H1 (cell line): ENCODE measurements at regions not wholly inside any gene's neighbourhood (a gene's known extent, or its start where the extent isn't known, plus 50 kb on each side); places are given as distances from the start of the nearest gene placed in this dataset.

ENCODE experiments used
- CTCF ChIA-PET: fragments of 300-600 bp; sonication (Branson Sonifier 250); formaldehyde crosslinking; loops from one replicate; lab custom pipeline; 2021; ENCODE audit not compliant: partially characterized antibody; lab: Charles Lee
- POLR2A ChIA-PET: fragments of 300-600 bp; sonication (Branson Sonifier 250); formaldehyde crosslinking; loops from one replicate; lab custom pipeline; 2021; ENCODE audit warnings: inconsistent platforms; ENCODE audit not compliant: partially characterized antibody; lab: Charles Lee
- DNase-seq, 2 experiments: peaks; one replicate each; pipeline versions ENCODE4 v3.0.0 to v3.0.0-alpha.2; 2010 to 2022; ENCODE audit warnings: low spot score in 2 of 2, low read depth in 1 of 2, mixed read lengths in 1 of 2
- FAIRE-seq: peaks from 2 replicates; lab custom pipeline; 2011; peaks lifted over from hg19 to GRCh38; lab: Jason Lieb, UNC
- H2AFZ ChIP-seq: 2 replicates; pipeline ENCODE4 v1.8.1; 2012; ENCODE audit warnings: low read length, inconsistent platforms
- H2AK5ac ChIP-seq: 2 replicates; pipeline ENCODE4 v1.6.1; 2013; ENCODE audit warnings: low read depth, low read length
- H2BK120ac ChIP-seq: replicated peaks from 2 replicates; pipeline ENCODE3; 2013; ENCODE audit warnings: low read depth, low read length, inconsistent platforms
- H2BK12ac ChIP-seq: 2 replicates; pipeline ENCODE4 v1.6.1; 2013; ENCODE audit warnings: low read depth, low read length
- H2BK15ac ChIP-seq: 2 replicates; pipeline ENCODE4 v1.6.1; 2013; ENCODE audit warnings: low read length
- H2BK20ac ChIP-seq: 2 replicates; pipeline ENCODE4 v1.6.1; 2013; ENCODE audit warnings: low read length
- H2BK5ac ChIP-seq: 2 replicates; pipeline ENCODE4 v1.6.1; 2013; ENCODE audit warnings: low read depth, low read length
- H3K14ac ChIP-seq: 2 replicates; pipeline ENCODE4 v1.6.1; 2013; ENCODE audit warnings: inconsistent platforms; ENCODE audit not compliant: insufficient read length
- H3K18ac ChIP-seq: 2 replicates; pipeline ENCODE4 v1.6.1; 2013; ENCODE audit warnings: low read length; ENCODE audit errors: extremely low read depth
- H3K23ac ChIP-seq: 2 replicates; pipeline ENCODE4 v1.6.1; 2013; ENCODE audit warnings: inconsistent platforms; ENCODE audit not compliant: insufficient read length
- H3K23me2 ChIP-seq: 2 replicates; pipeline ENCODE4 v1.6.1; 2013; ENCODE audit warnings: low read depth, low read length
- H3K27ac ChIP-seq: 2 replicates; pipeline ENCODE4 v1.6.1; 2011; ENCODE audit warnings: low read depth, low read length, inconsistent platforms
- H3K27me3 ChIP-seq, 4 experiments: replicated peaks in 1 of 4; 1 replicate in 1 of 4; 2 replicates in 3 of 4; pipeline versions ENCODE4 v1.6.1 to v1.8.1; 2011 to 2013; ENCODE audit warnings: low read length in 3 of 4, mild to moderate bottlenecking in 3 of 4, inconsistent platforms in 2 of 4, mixed read lengths in 2 of 4, moderate library complexity in 1 of 4; ENCODE audit not compliant: control insufficient read depth in 3 of 4, insufficient read depth in 3 of 4; ENCODE audit errors: extremely low read depth in 1 of 4
- H3K36me3 ChIP-seq, 4 experiments: 2 replicates each; pipeline versions ENCODE4 v1.6.1 to v1.8.1; 2011 to 2013; ENCODE audit warnings: mild to moderate bottlenecking in 4 of 4, low read length in 3 of 4, moderate library complexity in 2 of 4, control low read depth in 1 of 4, inconsistent platforms in 1 of 4; ENCODE audit not compliant: insufficient read depth in 4 of 4, control insufficient read depth in 2 of 4
- H3K4ac ChIP-seq: replicated peaks from 2 replicates; pipeline ENCODE3; 2013; ENCODE audit warnings: low read length, low read depth, mixed read lengths, inconsistent platforms; ENCODE audit not compliant: insufficient read length
- H3K4me1 ChIP-seq, 4 experiments: replicated peaks in 1 of 4; 1 replicate in 1 of 4; 2 replicates in 3 of 4; pipeline versions ENCODE4 v1.6.1 to v1.8.1; 2011 to 2013; ENCODE audit warnings: low read length in 3 of 4, inconsistent platforms in 2 of 4, mixed read lengths in 1 of 4; ENCODE audit not compliant: insufficient read depth in 4 of 4, control insufficient read depth in 3 of 4
- H3K4me2 ChIP-seq, 2 experiments: 2 replicates each; pipeline versions ENCODE4 v1.6.1 to v1.8.1; 2011 to 2013; ENCODE audit warnings: low read depth in 2 of 2, low read length in 2 of 2, control low read depth in 1 of 2, inconsistent platforms in 1 of 2, mild to moderate bottlenecking in 1 of 2; ENCODE audit not compliant: insufficient read depth in 1 of 2
- H3K4me3 ChIP-seq, 4 experiments: fragments of 200-600, 300-600 bp in 1 of 4; sonication (generic), shearing (Covaris generic), sonication (Bioruptor Twin) in 1 of 4; 2 replicates each; pipeline versions ENCODE4 v1.5.1 to v1.8.1; 2011 to 2016; ENCODE audit warnings: low read length in 4 of 4, low read depth in 3 of 4, control low read depth in 2 of 4, inconsistent platforms in 2 of 4, mild to moderate bottlenecking in 2 of 4, mixed read lengths in 1 of 4, moderate library complexity in 1 of 4; ENCODE audit not compliant: insufficient read depth in 2 of 4; ENCODE audit errors: extremely low read depth in 1 of 4
- H3K56ac ChIP-seq: replicated peaks from 2 replicates; pipeline ENCODE3; 2013; ENCODE audit warnings: low read depth, mild to moderate bottlenecking, mixed read lengths, low read length, inconsistent platforms; ENCODE audit not compliant: insufficient read length
- H3K79me1 ChIP-seq: 2 replicates; pipeline ENCODE4 v1.6.1; 2013; ENCODE audit warnings: low read depth, low read length, control low read depth
- H3K79me2 ChIP-seq, 2 experiments: 2 replicates each; pipeline versions ENCODE4 v1.6.1 to v1.8.1; 2012 to 2013; ENCODE audit warnings: low read length in 2 of 2, mild to moderate bottlenecking in 2 of 2, inconsistent platforms in 1 of 2; ENCODE audit not compliant: insufficient read depth in 2 of 2, control insufficient read depth in 1 of 2
- H3K9ac ChIP-seq, 4 experiments: replicated peaks in 1 of 4; 1 replicate in 1 of 4; 2 replicates in 3 of 4; pipeline versions ENCODE4 v1.6.1 to v1.8.1; 2011 to 2013; ENCODE audit warnings: low read depth in 3 of 4, low read length in 3 of 4, control low read depth in 2 of 4, mild to moderate bottlenecking in 2 of 4, moderate library complexity in 2 of 4, inconsistent platforms in 1 of 4; ENCODE audit errors: extremely low read depth in 1 of 4
- H3K9me3 ChIP-seq, 2 experiments: 2 replicates each; pipeline versions ENCODE4 v1.6.1 to v1.8.1; 2012 to 2013; ENCODE audit warnings: mild to moderate bottlenecking in 2 of 2, moderate library complexity in 2 of 2, control low read depth in 1 of 2, inconsistent platforms in 1 of 2, low read depth in 1 of 2, low read length in 1 of 2, mixed read lengths in 1 of 2; ENCODE audit not compliant: insufficient read depth in 2 of 2
- H4K20me1 ChIP-seq, 2 experiments: replicated peaks in 1 of 2; 2 replicates each; pipeline versions ENCODE3 to v1.8.1; 2011 to 2013; ENCODE audit warnings: inconsistent platforms in 2 of 2, low read length in 2 of 2, mild to moderate bottlenecking in 1 of 2; ENCODE audit not compliant: insufficient read depth in 2 of 2, control insufficient read depth in 1 of 2
- H4K5ac ChIP-seq: 2 replicates; pipeline ENCODE4 v1.6.1; 2013; ENCODE audit warnings: low read length, low read depth, mixed read lengths, inconsistent platforms; ENCODE audit not compliant: insufficient read length
- H4K8ac ChIP-seq: 2 replicates; pipeline ENCODE4 v1.8.0; 2013; ENCODE audit warnings: mild to moderate bottlenecking, moderate library complexity, low read length, inconsistent platforms; ENCODE audit not compliant: insufficient read depth; ENCODE audit errors: extremely low read depth
- H4K91ac ChIP-seq: replicated peaks from 2 replicates; pipeline ENCODE3; 2013; ENCODE audit warnings: low read length, mixed read lengths, inconsistent platforms; ENCODE audit not compliant: insufficient read length
- BCL11A ChIP-seq, 2 experiments: IDR thresholded peaks; one replicate each; pipeline ENCODE4 v1.6.1; 2011; ENCODE audit warnings: low read depth in 2 of 2, low read length in 2 of 2, mild to moderate bottlenecking in 2 of 2
- CBX8 ChIP-seq: fragments of 300-800, 300-1000 bp; sonication (generic); IDR thresholded peaks from 2 replicates; pipeline ENCODE4 v1.7.1; 2016; ENCODE audit warnings: low read depth, low read length, borderline replicate concordance
- CEBPB ChIP-seq: IDR thresholded peaks from 2 replicates; pipeline ENCODE4 v1.6.1; 2012; ENCODE audit warnings: low read depth, low read length
- EP300 ChIP-seq, 2 experiments: IDR thresholded peaks; 1 replicate in 1 of 2; 2 replicates in 1 of 2; pipeline ENCODE4 v1.6.1; 2011 to 2012; ENCODE audit warnings: low read depth in 2 of 2, low read length in 2 of 2, mild to moderate bottlenecking in 2 of 2, borderline replicate concordance in 1 of 2, inconsistent platforms in 1 of 2, moderate library complexity in 1 of 2
- FOSL1 ChIP-seq: IDR thresholded peaks from 2 replicates; pipeline ENCODE4 v1.6.1; 2011; ENCODE audit warnings: mild to moderate bottlenecking, low read depth, low read length, moderate library complexity; ENCODE audit not compliant: insufficient read depth
- GABPA ChIP-seq: IDR thresholded peaks from 2 replicates; pipeline ENCODE4 v1.6.1; 2011; ENCODE audit warnings: mild to moderate bottlenecking, low read length, moderate library complexity, borderline replicate concordance; ENCODE audit not compliant: insufficient read depth
- GTF2F1 ChIP-seq: IDR thresholded peaks from 2 replicates; pipeline ENCODE4 v1.6.1; 2012; ENCODE audit warnings: low read depth, low read length, improper control_type of control experiment, borderline replicate concordance
- NANOG ChIP-seq: IDR thresholded peaks from 2 replicates; pipeline ENCODE4 v1.6.1; 2011; ENCODE audit warnings: low read length, low read depth, mild to moderate bottlenecking, inconsistent platforms; ENCODE audit not compliant: insufficient read depth, poor library complexity, severe bottlenecking
- RBBP5 ChIP-seq: IDR thresholded peaks from 2 replicates; pipeline ENCODE4 v1.7.1; 2012; ENCODE audit warnings: low read depth, mild to moderate bottlenecking, inconsistent platforms, low read length, moderate library complexity, borderline replicate concordance
- SAP30 ChIP-seq: fragments of 300-600 bp; sonication (generic); IDR thresholded peaks from 2 replicates; pipeline ENCODE4 v1.7.1; 2012; ENCODE audit warnings: low read length, moderate library complexity, mild to moderate bottlenecking, inconsistent platforms; ENCODE audit not compliant: insufficient read depth, insufficient replicate concordance
- SIRT6 ChIP-seq: IDR thresholded peaks from one replicate; pipeline ENCODE4 v1.7.1; 2012; ENCODE audit warnings: low read length, inconsistent platforms
- SP4 ChIP-seq: IDR thresholded peaks from 2 replicates; pipeline ENCODE4 v1.6.1; 2012; ENCODE audit warnings: low read length, inconsistent platforms
- TBP ChIP-seq: IDR thresholded peaks from 2 replicates; pipeline ENCODE4 v1.6.1; 2011; ENCODE audit warnings: low read depth, low read length, improper control_type of control experiment
- ZNF274 ChIP-seq: IDR thresholded peaks from 2 replicates; pipeline ENCODE4 v1.7.0; 2012; ENCODE audit warnings: low read length, borderline replicate concordance; ENCODE audit errors: extremely low read depth
- WGBS, 2 experiments: shearing (Covaris generic) in 1 of 2; methylation state at CpG; one replicate each; pipeline versions ENCODE4 v1.1.6 to v1.1.7; 2013 to 2015; ENCODE audit warnings: low lambda C conversion rate in 2 of 2, mixed read lengths in 2 of 2, inconsistent platforms in 1 of 2, low coverage in 1 of 2, missing lambda C conversion rate in 1 of 2; ENCODE audit not compliant: insufficient replicate concordance in 2 of 2, insufficient coverage in 1 of 2, insufficient read length in 1 of 2; ENCODE audit errors: extremely low coverage in 1 of 2, missing lambda C conversion rate in 1 of 2; 5-methylcytosine and 5-hydroxymethylcytosine counted together

GRCh38 chr11:71352226-71352625 lies 96.0 kb downstream of the DHCR7 start:
- H3K9ac ChIP-seq: no peak overlapping the region
- H3K79me2 ChIP-seq: no peaks in the 10 kb centered on the region
- no peak overlapping the region for H2AFZ ChIP-seq
- H3K27ac ChIP-seq: no peak overlapping the region
- H3K4me1 ChIP-seq: peaks cover 0 to 3% (median 0%) of the 10 kb centered on the region in 4 experiments; a peak in 1 of 7 replicates
- no peak overlapping the region for H2BK5ac ChIP-seq
- no peak overlapping the region for H2AK5ac ChIP-seq
- H2BK12ac ChIP-seq: no peak overlapping the region
- H3K23ac ChIP-seq: no peak overlapping the region
- H2BK20ac ChIP-seq: no peak overlapping the region
- H4K91ac ChIP-seq: no peak overlapping the region
- no peak overlapping the region for H3K4me3 ChIP-seq
- no peaks in the 10 kb centered on the region for H3K23me2 ChIP-seq
- no peaks in the 10 kb centered on the region for H3K79me1 ChIP-seq
- WGBS, 2 experiments: 90% methylated on average over 8 of the region's 8 CpGs; no CpG with 5 or more reads in 1 of the 2 experiments
- H3K27me3 ChIP-seq: peaks cover 0 to 1% (median 0%) of the 10 kb centered on the region in 4 experiments; a peak in 2 of 7 replicates
- no peak overlapping the region for H3K14ac ChIP-seq
- no peak for FAIRE-seq
- no peak overlapping the region for H4K8ac ChIP-seq
- H3K56ac ChIP-seq: no peak overlapping the region
- CTCF ChIA-PET: no interaction called here
- no peak overlapping the region for H3K4me2 ChIP-seq
- no peak overlapping the region for H3K4ac ChIP-seq
- H3K36me3 ChIP-seq: no peaks in the 10 kb centered on the region
- no peaks in the 10 kb centered on the region for H4K20me1 ChIP-seq
- POLR2A ChIA-PET: no interaction called here
- no peak overlapping the region for H2BK15ac ChIP-seq
- no peak for DNase-seq
- H3K18ac ChIP-seq: no peak overlapping the region
- no peak overlapping the region for H4K5ac ChIP-seq
- H2BK120ac ChIP-seq: no peak overlapping the region
- no peaks in the 10 kb centered on the region for H3K9me3 ChIP-seq
- TF ChIP-seq SIRT6 (no peak), SP4 (no peak), GABPA (no peak), GTF2F1 (no peak), RBBP5 (no peak), CBX8 (no peak), ZNF274 (no peak), SAP30 (no peak), EP300 (IDR thresholded peaks at IDR 0.05; ENCODE audit: borderline replicate concordance in 1 of 2, low read depth in 2 of 2, low read length in 2 of 2) (no peak), BCL11A (IDR thresholded peaks at IDR 0.05; ENCODE audit: low read depth in 2 of 2, low read length in 2 of 2) (no peak), NANOG (no peak), FOSL1 (no peak), CEBPB (no peak), TBP (no peak)
